ENCODE measurements at regions not wholly inside any gene's neighbourhood (a gene's known extent, or its start where the extent isn't known, plus 50 kb on each side); places are given as distances from the start of the nearest gene placed in this dataset.

GRCh38 chr10:124308811-124309210 is 109.9 kb downstream of the OAT start:
- no peak for TF ChIP-seq CTCF (IDR thresholded peaks at IDR 0.05)
- Mint-ChIP-seq H3K27ac (no peak overlapping the region), H3K36me3 (no peaks in the 10 kb centered on the region), H3K4me1 (no peaks in the 10 kb centered on the region), H3K4me3 (no peak overlapping the region), H3K9me3 (no peaks in the 10 kb centered on the region), H3K27me3 (ENCODE audit: low read depth in 2 of 2) (no peaks in the 10 kb centered on the region)
- 85% methylated on average over 6 of the region's 7 CpGs for whole genome bisulfite sequencing (ENCODE audit: insufficient coverage)
- intact Hi-C loops (cut with micrococcal nuclease), result no loop called here
- Histone ChIP-seq H3K27ac (ENCODE audit: low read length) (no peak overlapping the region), H3K9me3 (ENCODE audit: control insufficient read depth, insufficient read depth, low read length) (no peaks in the 10 kb centered on the region), H3K4me3 (ENCODE audit: low read length) (no peak overlapping the region), H3K36me3 (ENCODE audit: control insufficient read depth, insufficient read depth, low read length) (no peaks in the 10 kb centered on the region), H3K27me3 (ENCODE audit: control insufficient read depth, insufficient read depth, low read length) (no peaks in the 10 kb centered on the region), H3K4me1 (ENCODE audit: control insufficient read depth, insufficient read depth, low read length) (peaks cover 4% of the 10 kb centered on the region)
- ATAC-seq, result no peak
- no peak for DNase-seq

DNA sequence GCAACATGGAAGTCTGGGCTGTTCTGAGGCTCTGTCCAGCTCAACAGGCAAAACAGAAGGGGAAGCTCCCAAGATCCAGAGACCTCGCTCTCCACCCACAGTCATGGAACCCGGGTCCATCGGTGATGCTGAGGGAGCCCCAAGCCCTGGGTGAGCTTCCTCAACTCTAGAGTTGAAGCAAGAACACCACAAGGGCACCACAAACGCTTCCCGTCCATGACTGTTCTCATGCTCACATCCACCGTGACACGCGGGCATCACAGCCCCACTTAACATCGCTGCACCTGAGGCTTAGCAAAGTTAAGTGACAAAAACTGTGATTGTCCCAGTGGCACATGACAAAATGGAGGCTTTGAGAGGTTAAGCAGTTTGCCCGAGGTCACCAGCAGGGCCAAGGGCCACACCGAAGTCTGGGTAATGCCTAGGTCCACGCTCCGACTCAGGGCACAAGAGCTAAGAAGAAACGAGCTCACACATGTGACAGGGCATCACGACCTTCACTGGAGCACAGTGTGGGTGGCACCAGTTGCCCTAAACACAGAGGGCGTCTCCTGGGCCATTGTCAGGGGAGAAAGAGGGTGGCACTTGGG is 110.6 kb downstream of the OAT start:
- Histone ChIP-seq H3K27ac (ENCODE audit: low read length) (no peak overlapping the region), H3K4me3 (ENCODE audit: low read length) (no peak overlapping the region), H3K4me1 (ENCODE audit: control insufficient read depth, insufficient read depth, low read length) (peaks cover 4% of the 10 kb centered on the region), H3K9me3 (ENCODE audit: control insufficient read depth, insufficient read depth, low read length) (no peaks in the 10 kb centered on the region), H3K27me3 (ENCODE audit: control insufficient read depth, insufficient read depth, low read length) (no peaks in the 10 kb centered on the region), H3K36me3 (ENCODE audit: control insufficient read depth, insufficient read depth, low read length) (no peaks in the 10 kb centered on the region)
- Mint-ChIP-seq H3K4me3 (no peak overlapping the region), H3K27ac (no peak overlapping the region), H3K9me3 (no peaks in the 10 kb centered on the region), H3K36me3 (no peaks in the 10 kb centered on the region), H3K4me1 (no peaks in the 10 kb centered on the region), H3K27me3 (ENCODE audit: low read depth in 2 of 2) (no peaks in the 10 kb centered on the region)
- DNase-seq (no peak), ATAC-seq (no peak)
- 81% methylated on average over 16 of the region's 16 CpGs for WGBS (ENCODE audit: insufficient coverage)
- intact Hi-C loops (cut with micrococcal nuclease), result no loop called here
- no peak for TF ChIP-seq CTCF (IDR thresholded peaks at IDR 0.05)

- Mint-ChIP-seq H3K4me3 (no peak overlapping the region), H3K9me3 (no peaks in the 10 kb centered on the region), H3K4me1 (no peaks in the 10 kb centered on the region), H3K27ac (no peak overlapping the region), H3K36me3 (no peaks in the 10 kb centered on the region), H3K27me3 (ENCODE audit: low read depth in 2 of 2) (no peaks in the 10 kb centered on the region)
- DNase-seq (no peak), ATAC-seq (no peak)
- intact Hi-C loops (cut with micrococcal nuclease), result no loop called here
- no peak for TF ChIP-seq CTCF (IDR thresholded peaks at IDR 0.05)
- Histone ChIP-seq H3K4me1 (ENCODE audit: control insufficient read depth, insufficient read depth, low read length) (peaks cover 4% of the 10 kb centered on the region), H3K27me3 (ENCODE audit: control insufficient read depth, insufficient read depth, low read length) (no peaks in the 10 kb centered on the region), H3K27ac (ENCODE audit: low read length) (no peak overlapping the region), H3K4me3 (ENCODE audit: low read length) (no peak overlapping the region), H3K9me3 (ENCODE audit: control insufficient read depth, insufficient read depth, low read length) (no peaks in the 10 kb centered on the region), H3K36me3 (ENCODE audit: control insufficient read depth, insufficient read depth, low read length) (no peaks in the 10 kb centered on the region)
- 88% methylated on average over 17 of the region's 17 CpGs for WGBS (ENCODE audit: insufficient coverage)
Observed at GRCh38 chr10:124307591-124307990, 111.1 kb downstream of the OAT start.

DNA sequence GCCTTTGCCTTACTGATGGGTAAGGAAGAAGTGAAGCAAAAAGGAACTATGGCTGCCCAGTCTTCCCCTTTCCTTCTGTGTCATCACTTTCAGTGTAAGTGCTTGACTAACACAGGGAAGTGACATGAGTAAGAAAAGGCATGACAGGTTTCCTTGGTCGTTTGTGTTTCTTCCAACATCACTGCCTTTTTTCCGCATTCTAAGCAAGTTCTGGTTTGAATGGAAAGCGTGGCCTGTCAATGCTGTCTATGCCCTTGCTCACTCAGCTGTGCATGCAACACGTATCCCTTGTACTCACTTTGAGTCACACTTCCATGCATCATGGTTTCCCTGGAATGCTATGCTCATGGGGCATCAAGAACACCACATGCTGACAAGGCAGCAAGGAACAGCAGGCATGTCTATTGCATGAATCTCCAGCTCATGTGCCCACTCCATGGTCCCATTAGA is 111.8 kb downstream of the OAT start:
- intact Hi-C loops (cut with micrococcal nuclease), result no loop called here
- no peak overlapping the region for H3K27ac Mint-ChIP-seq
- Histone ChIP-seq H3K27me3 (ENCODE audit: control insufficient read depth, insufficient read depth, low read length) (no peaks in the 10 kb centered on the region), H3K4me1 (ENCODE audit: control insufficient read depth, insufficient read depth, low read length) (peaks cover 4% of the 10 kb centered on the region), H3K36me3 (ENCODE audit: control insufficient read depth, insufficient read depth, low read length) (no peaks in the 10 kb centered on the region), H3K4me3 (ENCODE audit: low read length) (no peak overlapping the region), H3K27ac (ENCODE audit: low read length) (no peak overlapping the region), H3K9me3 (ENCODE audit: control insufficient read depth, insufficient read depth, low read length) (no peaks in the 10 kb centered on the region)
- no peaks in the 10 kb centered on the region for H3K36me3 Mint-ChIP-seq
- peak in 1 of 2 donors; percentile 4 for DNase-seq
- no peaks in the 10 kb centered on the region for H3K27me3 Mint-ChIP-seq (ENCODE audit: low read depth in 2 of 2)
- no peaks in the 10 kb centered on the region for H3K9me3 Mint-ChIP-seq
- TF ChIP-seq CTCF (IDR thresholded peaks at IDR 0.05), result no peak
- no peak for ATAC-seq
- WGBS (ENCODE audit: insufficient coverage), result 75% methylated on average over 4 of the region's 4 CpGs
- H3K4me1 Mint-ChIP-seq, result no peaks in the 10 kb centered on the region
- no peak overlapping the region for H3K4me3 Mint-ChIP-seq
